Right ventricle myocardium inferior (tissue), 1 donor: ENCODE measurements at regions not wholly inside any gene's neighbourhood (a gene's known extent, or its start where the extent isn't known, plus 50 kb on each side); places are given as distances from the start of the nearest gene placed in this dataset.

Source experiments
- ATAC-seq: fragments of 200-7000 bp; cut with Tn5 transposase; one replicate; pipeline ENCODE4 v1.9.1; 2020; ENCODE audit warnings: mild to moderate bottlenecking, moderate library complexity
- DNase-seq: peaks from one replicate; pipeline ENCODE4 v3.0.0; 2021; ENCODE audit errors: missing footprints
- intact Hi-C: fragments of 100-400 bp; cut with DNase I; formaldehyde crosslinking; loops from one replicate; pipeline ENCODE4 v1.11.0; 2022
- donor health status: DM: no; HTN: yes; CAD: no; lungs with severe emphysema.

GRCh38 chr21:33151941-33152731 is 77.6 kb upstream of the IFNAR2 start:
- DNase-seq = no peak
- intact Hi-C loops = no loop called here
- no peak for ATAC-seq

- ATAC-seq = no peak
- intact Hi-C loops = no loop called here
- DNase-seq = no peak
These were observed 77.0 kb upstream of the IFNAR2 start for GRCh38 chr21:33152732-33153130.

DNA sequence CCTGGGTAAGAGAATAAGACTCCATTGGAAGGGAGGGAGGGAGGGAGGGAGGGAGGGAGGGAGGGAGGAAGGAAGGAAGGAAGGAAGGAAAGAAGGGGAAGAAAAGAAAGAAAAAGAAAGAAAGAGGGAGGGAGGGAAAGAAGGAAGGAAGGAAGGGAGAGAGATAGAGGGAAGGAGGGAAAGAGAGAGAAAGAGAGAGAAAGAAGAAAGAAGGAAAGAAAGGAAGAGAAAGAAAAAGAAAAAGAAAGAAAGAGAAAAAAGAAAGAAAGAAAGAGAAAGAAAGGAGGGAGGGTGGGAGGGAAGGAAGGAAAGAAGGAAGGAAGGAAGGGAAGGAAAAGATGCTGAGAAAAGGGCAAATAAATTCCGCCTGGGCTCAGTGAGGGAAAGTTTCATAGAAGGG is 74.7 kb upstream of the IFNAR2 start:
- no peak for ATAC-seq
- intact Hi-C loops = no loop called here
- no peak for DNase-seq

GRCh38 chr21:33155422-33155821 is 74.3 kb upstream of the IFNAR2 start:
- ATAC-seq (no peak), DNase-seq (no peak)
- intact Hi-C loops = no loop called here

DNA sequence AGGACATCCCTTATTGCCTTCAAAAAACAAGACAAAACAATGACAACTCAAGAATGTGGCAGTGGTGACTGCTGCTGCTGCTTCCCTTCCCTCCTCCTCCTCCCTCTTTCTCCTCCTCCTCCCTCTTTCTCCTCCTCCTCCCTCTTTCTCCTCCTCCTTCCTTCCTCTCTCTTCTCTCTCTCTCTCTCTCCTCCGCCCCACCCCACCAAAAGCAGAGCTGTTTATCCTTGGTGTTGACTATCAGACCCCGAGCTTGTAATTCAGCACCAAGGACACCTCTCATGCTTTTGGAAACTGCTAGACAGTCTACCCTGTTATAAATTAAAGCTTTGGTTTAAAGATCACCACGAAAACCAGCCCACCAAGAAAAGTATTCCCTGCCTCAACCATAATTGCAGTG is 72.4 kb upstream of the IFNAR2 start:
- ATAC-seq (no peak), DNase-seq (no peak)
- intact Hi-C loops = no loop called here

- intact Hi-C loops = no loop called here
- DNase-seq (no peak), ATAC-seq (no peak)
These were observed 71.1 kb upstream of the IFNAR2 start for GRCh38 chr21:33158654-33159053.

- ATAC-seq (no peak), DNase-seq (no peak)
- intact Hi-C loops = no loop called here
These were observed 67.2 kb upstream of the IFNAR2 start for GRCh38 chr21:33162436-33162951.

- intact Hi-C loops = no loop called here
- DNase-seq = no peak
- ATAC-seq = no peak
These were observed 60.9 kb upstream of the IFNAR2 start for GRCh38 chr21:33168886-33169285.

DNA sequence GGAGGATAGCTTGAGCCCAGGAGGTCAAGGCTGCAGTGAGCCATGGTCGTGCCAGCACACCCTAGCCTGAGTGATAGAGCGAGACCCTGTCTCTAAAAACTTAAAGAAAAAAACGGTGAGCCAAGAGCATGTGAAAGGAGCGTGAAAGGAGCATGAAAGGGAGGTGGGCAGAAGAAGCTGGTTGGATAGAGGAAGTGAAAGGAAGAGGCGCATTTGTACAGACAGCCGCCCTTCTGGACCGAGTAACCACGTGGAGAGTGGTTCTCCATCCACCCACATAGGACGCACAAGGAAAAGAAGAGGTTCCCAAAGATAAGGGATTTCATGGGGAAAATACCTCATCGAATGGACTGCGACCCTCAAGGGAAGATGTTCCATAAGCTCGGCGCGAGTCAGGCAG is 60.4 kb upstream of the IFNAR2 start:
- intact Hi-C loops = no loop called here

DNA sequence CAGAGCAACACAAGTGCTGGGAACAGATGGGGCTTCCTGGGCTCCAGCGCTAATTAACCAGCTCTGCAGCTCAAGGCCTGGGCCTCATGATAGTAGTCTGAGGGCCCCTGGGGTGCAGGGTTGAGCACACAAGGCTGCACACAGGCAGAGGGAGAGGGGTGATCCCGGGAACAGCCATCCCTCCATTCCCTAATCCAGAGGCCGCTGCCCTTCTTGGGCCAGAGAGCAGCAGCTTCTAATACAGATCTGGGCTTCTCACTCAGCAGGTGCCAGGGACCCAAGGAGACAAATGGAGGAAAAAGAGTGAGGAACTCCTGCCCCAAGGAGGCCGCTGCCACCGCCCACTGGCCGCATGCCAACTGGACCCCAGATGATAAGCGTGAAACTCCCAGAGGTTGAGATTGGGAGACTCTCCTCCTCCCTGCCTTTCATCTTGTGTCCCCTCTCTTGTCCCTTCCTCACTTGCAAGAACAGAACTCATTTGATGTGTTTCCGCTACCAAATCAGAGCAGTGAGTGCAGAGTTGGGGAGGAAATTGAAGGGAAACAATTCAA is 58.0 kb upstream of the IFNAR2 start:
- no peak for ATAC-seq
- no peak for DNase-seq
- intact Hi-C loops = no loop called here

More for the DNA sequence above, 60.4 kb upstream of the IFNAR2 start:
- no peak for DNase-seq
- no peak for ATAC-seq

GRCh38 chr21:33174756-33175155 is 55.0 kb upstream of the IFNAR2 start:
- no peak for ATAC-seq
- intact Hi-C loops = no loop called here
- no peak for DNase-seq
